ENCODE measurements at regions not wholly inside any gene's neighbourhood (a gene's known extent, or its start where the extent isn't known, plus 50 kb on each side); places are given as distances from the start of the nearest gene placed in this dataset.

DNA sequence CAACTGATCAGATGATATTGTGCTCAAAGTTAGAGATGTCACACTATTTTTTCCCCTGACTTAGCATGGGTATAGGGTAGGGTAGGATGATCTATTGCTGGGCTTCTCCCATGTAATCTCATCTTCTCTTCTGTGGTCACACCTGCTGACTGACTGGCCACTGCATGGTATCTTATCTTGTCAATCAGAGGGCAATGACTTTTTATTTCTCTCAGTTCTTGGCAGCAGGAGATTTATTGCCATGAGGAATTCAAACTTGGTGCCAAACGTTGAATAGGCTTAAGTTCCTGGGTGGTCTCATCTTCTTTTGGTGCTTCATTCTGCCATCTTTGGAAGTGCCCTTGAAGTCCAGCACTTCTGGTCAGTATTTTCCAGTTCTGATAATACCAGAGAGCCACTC is 226.4 kb upstream of the POGK start (continued):
- TF ChIP-seq, protein P1, sequence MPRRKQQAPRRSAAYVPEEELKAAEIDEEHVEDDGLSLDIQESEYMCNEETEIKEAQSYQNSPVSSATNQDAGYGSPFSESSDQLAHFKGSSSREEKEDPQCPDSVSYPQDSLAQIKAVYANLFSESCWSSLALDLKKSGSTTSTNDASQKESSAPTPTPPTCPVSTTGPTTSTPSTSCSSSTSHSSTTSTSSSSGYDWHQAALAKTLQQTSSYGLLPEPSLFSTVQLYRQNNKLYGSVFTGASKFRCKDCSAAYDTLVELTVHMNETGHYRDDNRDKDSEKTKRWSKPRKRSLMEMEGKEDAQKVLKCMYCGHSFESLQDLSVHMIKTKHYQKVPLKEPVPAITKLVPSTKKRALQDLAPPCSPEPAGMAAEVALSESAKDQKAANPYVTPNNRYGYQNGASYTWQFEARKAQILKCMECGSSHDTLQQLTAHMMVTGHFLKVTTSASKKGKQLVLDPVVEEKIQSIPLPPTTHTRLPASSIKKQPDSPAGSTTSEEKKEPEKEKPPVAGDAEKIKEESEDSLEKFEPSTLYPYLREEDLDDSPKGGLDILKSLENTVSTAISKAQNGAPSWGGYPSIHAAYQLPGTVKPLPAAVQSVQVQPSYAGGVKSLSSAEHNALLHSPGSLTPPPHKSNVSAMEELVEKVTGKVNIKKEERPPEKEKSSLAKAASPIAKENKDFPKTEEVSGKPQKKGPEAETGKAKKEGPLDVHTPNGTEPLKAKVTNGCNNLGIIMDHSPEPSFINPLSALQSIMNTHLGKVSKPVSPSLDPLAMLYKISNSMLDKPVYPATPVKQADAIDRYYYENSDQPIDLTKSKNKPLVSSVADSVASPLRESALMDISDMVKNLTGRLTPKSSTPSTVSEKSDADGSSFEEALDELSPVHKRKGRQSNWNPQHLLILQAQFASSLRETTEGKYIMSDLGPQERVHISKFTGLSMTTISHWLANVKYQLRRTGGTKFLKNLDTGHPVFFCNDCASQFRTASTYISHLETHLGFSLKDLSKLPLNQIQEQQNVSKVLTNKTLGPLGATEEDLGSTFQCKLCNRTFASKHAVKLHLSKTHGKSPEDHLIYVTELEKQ (tag by site-specific recombination; IDR thresholded peaks at IDR 0.05; ENCODE audit: borderline replicate concordance), result no peak
- TF ChIP-seq KLF10 (tag by site-specific recombination; IDR thresholded peaks at IDR 0.05), result no peak

DNA sequence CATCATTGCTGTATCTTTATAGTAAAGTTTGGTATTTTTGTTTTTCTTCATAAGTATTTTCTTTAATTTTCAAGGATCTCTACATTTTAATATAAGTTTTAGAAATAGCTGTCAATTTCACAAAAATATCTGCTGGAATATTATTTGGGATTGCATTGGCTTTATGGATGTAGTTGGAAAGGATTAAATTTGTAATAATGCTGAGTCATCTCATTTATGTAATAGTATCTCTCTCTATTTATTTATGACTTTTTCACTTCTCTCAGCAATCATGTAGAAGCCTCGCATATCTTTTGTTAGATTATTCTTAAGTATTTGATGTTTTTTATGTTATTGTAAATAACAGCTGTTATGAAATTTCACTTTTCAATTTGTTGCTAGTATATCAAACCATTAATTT is 223.1 kb upstream of the POGK start:
- POLR2A ChIA-PET, result no interaction called here
- no peaks in the 10 kb centered on the region for H3K9me3 ChIP-seq (ENCODE audit: control insufficient read depth, insufficient read depth, low read depth, low read length)
- H3K27ac ChIP-seq (ENCODE audit: extremely low read depth, low read depth, low read length), result no peak overlapping the region
- no peaks in the 10 kb centered on the region for H3K36me3 ChIP-seq (ENCODE audit: control insufficient read depth in 2 of 2, insufficient read depth in 1 of 2, low read length in 2 of 2)
- no peaks in the 10 kb centered on the region for H3K4me1 ChIP-seq (ENCODE audit: control insufficient read depth, insufficient read depth, low read length)
- TF ChIP-seq KLF16 (tag by site-specific recombination; IDR thresholded peaks at IDR 0.05) (no peak), ZNF629 (tag by site-specific recombination; IDR thresholded peaks at IDR 0.05) (no peak), ZFP3 (tag by site-specific recombination; IDR thresholded peaks at IDR 0.05; ENCODE audit: low read depth) (no peak), FEZF1 (tag by site-specific recombination; IDR thresholded peaks at IDR 0.05) (no peak), ZNF558 (tag by site-specific recombination; IDR thresholded peaks at IDR 0.05) (no peak), ZBTB8A (tag by site-specific recombination; IDR thresholded peaks at IDR 0.05) (no peak), SCRT2 (tag by site-specific recombination; IDR thresholded peaks at IDR 0.05) (no peak), ZNF785 (tag by site-specific recombination; IDR thresholded peaks at IDR 0.05) (no peak), GLI2 (tag by site-specific recombination; IDR thresholded peaks at IDR 0.05; ENCODE audit: borderline replicate concordance, low read depth) (no peak), ZNF596 (tag by site-specific recombination; IDR thresholded peaks at IDR 0.05) (no peak), KLF1 (tag by site-specific recombination; IDR thresholded peaks at IDR 0.05) (no peak), ZNF19 (tag by site-specific recombination; IDR thresholded peaks at IDR 0.05; ENCODE audit: low read depth) (no peak)
- TF ChIP-seq, protein P2, sequence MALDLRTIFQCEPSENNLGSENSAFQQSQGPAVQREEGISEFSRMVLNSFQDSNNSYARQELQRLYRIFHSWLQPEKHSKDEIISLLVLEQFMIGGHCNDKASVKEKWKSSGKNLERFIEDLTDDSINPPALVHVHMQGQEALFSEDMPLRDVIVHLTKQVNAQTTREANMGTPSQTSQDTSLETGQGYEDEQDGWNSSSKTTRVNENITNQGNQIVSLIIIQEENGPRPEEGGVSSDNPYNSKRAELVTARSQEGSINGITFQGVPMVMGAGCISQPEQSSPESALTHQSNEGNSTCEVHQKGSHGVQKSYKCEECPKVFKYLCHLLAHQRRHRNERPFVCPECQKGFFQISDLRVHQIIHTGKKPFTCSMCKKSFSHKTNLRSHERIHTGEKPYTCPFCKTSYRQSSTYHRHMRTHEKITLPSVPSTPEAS (tag by site-specific recombination; IDR thresholded peaks at IDR 0.05), result no peak
- TF ChIP-seq, protein P3, sequence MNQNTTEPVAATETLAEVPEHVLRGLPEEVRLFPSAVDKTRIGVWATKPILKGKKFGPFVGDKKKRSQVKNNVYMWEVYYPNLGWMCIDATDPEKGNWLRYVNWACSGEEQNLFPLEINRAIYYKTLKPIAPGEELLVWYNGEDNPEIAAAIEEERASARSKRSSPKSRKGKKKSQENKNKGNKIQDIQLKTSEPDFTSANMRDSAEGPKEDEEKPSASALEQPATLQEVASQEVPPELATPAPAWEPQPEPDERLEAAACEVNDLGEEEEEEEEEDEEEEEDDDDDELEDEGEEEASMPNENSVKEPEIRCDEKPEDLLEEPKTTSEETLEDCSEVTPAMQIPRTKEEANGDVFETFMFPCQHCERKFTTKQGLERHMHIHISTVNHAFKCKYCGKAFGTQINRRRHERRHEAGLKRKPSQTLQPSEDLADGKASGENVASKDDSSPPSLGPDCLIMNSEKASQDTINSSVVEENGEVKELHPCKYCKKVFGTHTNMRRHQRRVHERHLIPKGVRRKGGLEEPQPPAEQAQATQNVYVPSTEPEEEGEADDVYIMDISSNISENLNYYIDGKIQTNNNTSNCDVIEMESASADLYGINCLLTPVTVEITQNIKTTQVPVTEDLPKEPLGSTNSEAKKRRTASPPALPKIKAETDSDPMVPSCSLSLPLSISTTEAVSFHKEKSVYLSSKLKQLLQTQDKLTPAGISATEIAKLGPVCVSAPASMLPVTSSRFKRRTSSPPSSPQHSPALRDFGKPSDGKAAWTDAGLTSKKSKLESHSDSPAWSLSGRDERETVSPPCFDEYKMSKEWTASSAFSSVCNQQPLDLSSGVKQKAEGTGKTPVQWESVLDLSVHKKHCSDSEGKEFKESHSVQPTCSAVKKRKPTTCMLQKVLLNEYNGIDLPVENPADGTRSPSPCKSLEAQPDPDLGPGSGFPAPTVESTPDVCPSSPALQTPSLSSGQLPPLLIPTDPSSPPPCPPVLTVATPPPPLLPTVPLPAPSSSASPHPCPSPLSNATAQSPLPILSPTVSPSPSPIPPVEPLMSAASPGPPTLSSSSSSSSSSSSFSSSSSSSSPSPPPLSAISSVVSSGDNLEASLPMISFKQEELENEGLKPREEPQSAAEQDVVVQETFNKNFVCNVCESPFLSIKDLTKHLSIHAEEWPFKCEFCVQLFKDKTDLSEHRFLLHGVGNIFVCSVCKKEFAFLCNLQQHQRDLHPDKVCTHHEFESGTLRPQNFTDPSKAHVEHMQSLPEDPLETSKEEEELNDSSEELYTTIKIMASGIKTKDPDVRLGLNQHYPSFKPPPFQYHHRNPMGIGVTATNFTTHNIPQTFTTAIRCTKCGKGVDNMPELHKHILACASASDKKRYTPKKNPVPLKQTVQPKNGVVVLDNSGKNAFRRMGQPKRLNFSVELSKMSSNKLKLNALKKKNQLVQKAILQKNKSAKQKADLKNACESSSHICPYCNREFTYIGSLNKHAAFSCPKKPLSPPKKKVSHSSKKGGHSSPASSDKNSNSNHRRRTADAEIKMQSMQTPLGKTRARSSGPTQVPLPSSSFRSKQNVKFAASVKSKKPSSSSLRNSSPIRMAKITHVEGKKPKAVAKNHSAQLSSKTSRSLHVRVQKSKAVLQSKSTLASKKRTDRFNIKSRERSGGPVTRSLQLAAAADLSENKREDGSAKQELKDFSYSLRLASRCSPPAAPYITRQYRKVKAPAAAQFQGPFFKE (tag by site-specific recombination; IDR thresholded peaks at IDR 0.05; ENCODE audit: borderline replicate concordance), result no peak
- TF ChIP-seq, protein P4, sequence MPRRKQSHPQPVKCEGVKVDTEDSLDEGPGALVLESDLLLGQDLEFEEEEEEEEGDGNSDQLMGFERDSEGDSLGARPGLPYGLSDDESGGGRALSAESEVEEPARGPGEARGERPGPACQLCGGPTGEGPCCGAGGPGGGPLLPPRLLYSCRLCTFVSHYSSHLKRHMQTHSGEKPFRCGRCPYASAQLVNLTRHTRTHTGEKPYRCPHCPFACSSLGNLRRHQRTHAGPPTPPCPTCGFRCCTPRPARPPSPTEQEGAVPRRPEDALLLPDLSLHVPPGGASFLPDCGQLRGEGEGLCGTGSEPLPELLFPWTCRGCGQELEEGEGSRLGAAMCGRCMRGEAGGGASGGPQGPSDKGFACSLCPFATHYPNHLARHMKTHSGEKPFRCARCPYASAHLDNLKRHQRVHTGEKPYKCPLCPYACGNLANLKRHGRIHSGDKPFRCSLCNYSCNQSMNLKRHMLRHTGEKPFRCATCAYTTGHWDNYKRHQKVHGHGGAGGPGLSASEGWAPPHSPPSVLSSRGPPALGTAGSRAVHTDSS (tag by site-specific recombination; IDR thresholded peaks at IDR 0.05), result no peak
- no peak overlapping the region for H3K4me3 ChIP-seq (ENCODE audit: low read depth, low read length)
- CTCF ChIA-PET, result no interaction called here
